HG03139 (cell line): ENCODE measurements at regions not wholly inside any gene's neighbourhood (a gene's known extent, or its start where the extent isn't known, plus 50 kb on each side); places are given as distances from the start of the nearest gene placed in this dataset.

Experiments used
- ATAC-seq: cut with Tn5 transposase; IDR thresholded peaks from one replicate; pipeline ENCODE4 v1.9.1; 2021; ENCODE audit not compliant: unreplicated experiment

DNA sequence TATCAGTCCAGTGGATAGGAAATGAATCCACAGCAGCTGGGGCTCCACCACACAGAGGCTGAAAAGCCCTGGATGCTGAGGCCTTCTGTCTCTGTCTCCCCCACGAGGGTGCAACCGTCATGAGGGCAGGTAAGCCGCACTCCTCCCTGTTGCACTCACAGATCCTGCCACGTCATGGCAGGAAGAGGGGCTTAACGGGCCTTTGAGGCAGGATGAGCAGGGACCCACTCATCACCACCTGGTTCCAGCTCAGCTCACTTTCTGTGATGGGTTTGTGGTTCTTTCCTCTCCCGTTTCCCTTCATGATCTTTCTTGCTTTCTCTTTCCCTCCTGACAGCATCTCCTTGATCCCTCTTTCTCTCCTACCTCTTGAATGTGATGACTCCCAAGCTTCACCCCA is 575.2 kb downstream of the CCDC171 start:
- ATAC-seq, result no peak

GRCh38 chr9:16131264-16131663 is 578.4 kb downstream of the CCDC171 start:
- ATAC-seq, result no peak

DNA sequence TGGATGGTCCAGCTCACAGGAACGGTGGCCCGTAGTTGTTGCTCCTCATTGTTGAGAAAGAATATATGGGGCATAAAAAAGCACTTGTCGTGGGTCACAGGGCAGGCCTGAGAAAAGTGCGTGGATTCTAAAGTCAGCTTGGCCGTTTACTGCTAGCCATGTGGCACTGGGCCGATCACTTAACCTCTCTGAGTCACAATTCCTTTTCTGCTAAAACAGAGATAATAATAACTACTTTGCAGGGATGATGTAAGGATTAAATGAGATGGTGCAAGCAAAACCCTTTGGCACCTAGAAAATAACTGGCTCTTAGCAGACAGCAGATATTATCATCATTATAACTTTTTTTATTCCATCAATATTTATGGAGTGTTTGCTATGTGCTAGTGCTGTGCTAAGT is 579.7 kb downstream of the CCDC171 start:
- no peak for ATAC-seq

GRCh38 chr9:16133032-16133431 is 580.2 kb downstream of the CCDC171 start:
- no peak for ATAC-seq

- peak; percentile 79 for ATAC-seq
Measured at GRCh38 chr9:16133556-16134227, 580.8 kb downstream of the CCDC171 start.

DNA sequence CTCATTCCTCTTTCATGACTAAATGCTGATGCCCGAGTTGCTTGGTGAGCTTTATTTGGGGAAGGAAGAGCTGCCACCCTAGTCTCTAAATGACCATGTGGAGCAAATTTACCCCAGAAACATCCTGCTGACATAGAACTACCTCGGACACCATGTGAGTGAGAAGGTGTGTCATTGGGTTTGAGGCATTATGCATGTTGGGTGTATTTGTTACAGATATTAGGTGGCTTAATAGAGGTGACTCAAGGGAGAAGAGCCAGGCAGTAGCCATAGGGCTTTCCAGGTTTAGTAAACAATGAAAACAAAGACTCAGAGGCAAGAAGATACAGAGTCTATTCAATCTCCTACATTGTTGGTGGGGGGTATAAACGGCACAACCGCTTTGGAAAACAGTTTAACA is 581.5 kb downstream of the CCDC171 start:
- ATAC-seq, result no peak

DNA sequence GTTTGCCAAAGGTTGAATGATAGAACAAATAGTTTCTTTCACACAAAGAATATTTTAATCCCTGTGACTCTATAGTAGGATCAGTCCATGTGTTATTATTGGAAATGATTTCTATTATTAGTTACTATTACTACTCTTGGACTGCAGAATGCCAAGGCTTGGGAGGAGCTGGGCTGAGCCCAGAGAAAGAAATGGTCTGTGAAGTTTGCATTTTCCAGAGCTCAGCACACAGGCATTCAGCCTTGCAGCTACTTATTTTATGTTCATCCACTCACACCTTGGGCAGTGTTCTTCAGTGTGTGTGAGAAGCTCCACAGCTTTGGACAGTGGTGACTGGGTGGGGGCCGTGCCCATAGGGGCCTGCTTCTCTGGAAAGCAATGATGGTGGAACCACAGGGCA is 583.1 kb downstream of the CCDC171 start:
- ATAC-seq, result no peak

- ATAC-seq, result no peak
Measured at GRCh38 chr9:16136451-16136850, 583.6 kb downstream of the CCDC171 start.

GRCh38 chr9:16136961-16137360 is 584.1 kb downstream of the CCDC171 start:
- ATAC-seq, result no peak

DNA sequence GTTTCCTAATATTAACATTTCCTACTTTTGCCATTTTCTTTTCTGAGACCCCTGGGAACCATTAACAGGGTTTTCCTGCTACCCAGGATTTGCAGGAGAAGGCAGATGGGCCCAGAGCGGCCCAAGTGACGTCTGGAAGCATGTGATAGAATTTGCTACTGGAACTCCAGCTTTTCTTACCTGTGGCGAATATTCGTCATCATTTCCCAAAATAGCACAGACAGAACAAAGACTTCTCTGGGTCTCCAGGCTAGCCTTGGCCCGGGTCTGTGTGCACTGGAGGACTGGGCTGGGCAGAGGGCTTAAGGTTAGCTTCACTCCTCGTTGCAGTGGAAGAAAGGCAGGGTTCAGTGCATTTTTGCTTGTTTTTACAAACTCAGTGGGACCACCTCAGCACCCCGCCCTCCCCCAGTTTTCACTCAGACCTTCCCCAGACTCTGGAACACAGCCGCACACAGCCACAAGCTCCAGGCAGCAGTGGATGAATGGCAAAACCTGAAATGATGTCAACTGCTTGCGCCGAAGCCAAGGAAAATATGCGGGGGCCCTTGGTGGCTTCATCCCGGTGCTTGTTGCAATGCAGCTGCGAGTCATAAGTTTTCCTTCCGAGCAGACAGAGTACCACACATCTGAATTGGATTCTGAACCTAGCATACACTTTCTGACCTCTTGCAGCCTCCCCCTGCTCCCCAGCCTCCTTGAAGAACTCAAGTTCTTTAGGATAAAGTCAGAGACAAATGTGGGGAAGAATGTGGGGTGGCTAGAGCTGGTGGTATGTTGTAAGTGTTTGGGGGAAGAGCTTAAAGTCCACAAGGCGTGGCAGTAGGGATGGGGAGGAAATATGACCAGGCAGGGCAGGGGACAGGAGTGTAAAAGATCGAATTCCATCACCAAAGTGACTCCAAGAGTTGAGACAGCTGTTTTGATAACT is 586.0 kb downstream of the CCDC171 start:
- ATAC-seq, result no peak

GRCh38 chr9:16139774-16140173 is 586.9 kb downstream of the CCDC171 start:
- ATAC-seq, result no peak

- no peak for ATAC-seq
Measured at GRCh38 chr9:16143310-16143709, 590.5 kb downstream of the CCDC171 start.

- no peak for ATAC-seq
Measured at GRCh38 chr9:16143947-16144890, 591.4 kb downstream of the CCDC171 start.

GRCh38 chr9:16145196-16145950 is 592.5 kb downstream of the CCDC171 start:
- ATAC-seq, result no peak

DNA sequence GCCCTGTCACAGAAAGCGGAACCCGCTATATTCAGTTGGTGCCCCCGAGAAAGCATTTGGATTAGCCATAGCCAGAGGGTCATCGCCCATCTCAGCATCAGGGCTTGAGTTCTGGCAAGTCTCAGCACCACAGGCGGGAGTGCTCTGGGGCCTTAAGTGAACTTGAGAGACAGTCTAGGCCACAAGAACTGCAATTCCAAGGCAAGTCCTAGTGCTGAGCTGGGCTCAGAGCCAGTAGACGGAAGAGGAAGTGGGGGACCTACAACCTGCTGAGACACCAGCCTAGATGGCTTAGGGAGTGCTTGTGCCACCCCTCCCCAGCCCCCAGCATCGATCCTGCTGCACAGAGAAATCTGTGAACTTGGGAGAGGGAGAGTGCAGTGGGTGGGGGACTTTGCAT is 594.9 kb downstream of the CCDC171 start:
- ATAC-seq, result no peak

DNA sequence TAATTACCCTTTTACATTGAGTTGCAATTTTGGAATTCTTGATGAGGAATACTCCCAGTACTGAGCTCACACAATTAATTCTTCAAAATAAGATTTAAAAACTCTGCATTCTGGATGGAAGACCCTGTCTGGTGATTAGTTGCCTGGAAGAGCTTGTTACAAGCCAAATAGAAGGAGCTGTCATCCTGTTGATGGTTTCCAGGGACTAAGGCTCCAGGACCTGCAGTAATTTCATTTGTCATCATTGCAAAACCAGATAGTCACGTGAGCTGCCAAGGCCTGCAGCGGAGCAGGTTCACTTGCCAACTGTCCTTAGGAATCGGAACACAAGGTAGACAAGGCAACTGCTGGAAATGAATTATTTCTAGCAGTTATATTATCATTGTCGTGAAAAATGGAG is 597.7 kb downstream of the CCDC171 start:
- ATAC-seq, result no peak

GRCh38 chr9:16150938-16151650 is 598.3 kb downstream of the CCDC171 start:
- no peak for ATAC-seq

- ATAC-seq, result no peak
Measured at GRCh38 chr9:16152276-16153101, 599.6 kb downstream of the CCDC171 start.

- ATAC-seq, result no peak
Measured at GRCh38 chr9:16153221-16153620, 600.4 kb downstream of the CCDC171 start.
